H1 (cell line): ENCODE measurements at regions not wholly inside any gene's neighbourhood (a gene's known extent, or its start where the extent isn't known, plus 50 kb on each side); places are given as distances from the start of the nearest gene placed in this dataset.

Source experiments
- BACH1 ChIP-seq: IDR thresholded peaks from 2 replicates; pipeline ENCODE4 v1.6.1; 2012; ENCODE audit warnings: low read length, improper control_type of control experiment
- BCL11A ChIP-seq, 2 experiments: IDR thresholded peaks; one replicate each; pipeline ENCODE4 v1.6.1; 2011; ENCODE audit warnings: low read depth in 2 of 2, low read length in 2 of 2, mild to moderate bottlenecking in 2 of 2
- CBX8 ChIP-seq: fragments of 300-800, 300-1000 bp; sonication (generic); IDR thresholded peaks from 2 replicates; pipeline ENCODE4 v1.7.1; 2016; ENCODE audit warnings: low read depth, low read length, borderline replicate concordance
- CREB1 ChIP-seq: IDR thresholded peaks from 2 replicates; pipeline ENCODE4 v1.6.1; 2012; ENCODE audit warnings: inconsistent platforms
- E2F6 ChIP-seq: IDR thresholded peaks from 2 replicates; pipeline ENCODE4 v1.6.1; 2012; ENCODE audit warnings: inconsistent platforms
- EP300 ChIP-seq, 2 experiments: IDR thresholded peaks; 1 replicate in 1 of 2; 2 replicates in 1 of 2; pipeline ENCODE4 v1.6.1; 2011 to 2012; ENCODE audit warnings: low read depth in 2 of 2, low read length in 2 of 2, mild to moderate bottlenecking in 2 of 2, borderline replicate concordance in 1 of 2, inconsistent platforms in 1 of 2, moderate library complexity in 1 of 2
- RFX5 ChIP-seq: IDR thresholded peaks from 2 replicates; pipeline ENCODE4 v1.6.1; 2011; ENCODE audit warnings: low read depth, low read length, improper control_type of control experiment, borderline replicate concordance
- RXRA ChIP-seq: IDR thresholded peaks from 2 replicates; pipeline ENCODE4 v1.6.1; 2011; ENCODE audit warnings: low read depth, mild to moderate bottlenecking, low read length, moderate library complexity; ENCODE audit not compliant: insufficient read depth
- TBP ChIP-seq: IDR thresholded peaks from 2 replicates; pipeline ENCODE4 v1.6.1; 2011; ENCODE audit warnings: low read depth, low read length, improper control_type of control experiment
- TCF12 ChIP-seq: IDR thresholded peaks from 2 replicates; pipeline ENCODE4 v1.6.1; 2011; ENCODE audit warnings: low read depth, mild to moderate bottlenecking, low read length
- TF ChIP-seq, protein P1 (sequence below): fragments of 300-600 bp; sonication (generic); IDR thresholded peaks from 2 replicates; pipeline ENCODE4 v1.7.1; 2012; ENCODE audit warnings: low read length, moderate library complexity, mild to moderate bottlenecking, inconsistent platforms; ENCODE audit not compliant: insufficient replicate concordance

DNA sequence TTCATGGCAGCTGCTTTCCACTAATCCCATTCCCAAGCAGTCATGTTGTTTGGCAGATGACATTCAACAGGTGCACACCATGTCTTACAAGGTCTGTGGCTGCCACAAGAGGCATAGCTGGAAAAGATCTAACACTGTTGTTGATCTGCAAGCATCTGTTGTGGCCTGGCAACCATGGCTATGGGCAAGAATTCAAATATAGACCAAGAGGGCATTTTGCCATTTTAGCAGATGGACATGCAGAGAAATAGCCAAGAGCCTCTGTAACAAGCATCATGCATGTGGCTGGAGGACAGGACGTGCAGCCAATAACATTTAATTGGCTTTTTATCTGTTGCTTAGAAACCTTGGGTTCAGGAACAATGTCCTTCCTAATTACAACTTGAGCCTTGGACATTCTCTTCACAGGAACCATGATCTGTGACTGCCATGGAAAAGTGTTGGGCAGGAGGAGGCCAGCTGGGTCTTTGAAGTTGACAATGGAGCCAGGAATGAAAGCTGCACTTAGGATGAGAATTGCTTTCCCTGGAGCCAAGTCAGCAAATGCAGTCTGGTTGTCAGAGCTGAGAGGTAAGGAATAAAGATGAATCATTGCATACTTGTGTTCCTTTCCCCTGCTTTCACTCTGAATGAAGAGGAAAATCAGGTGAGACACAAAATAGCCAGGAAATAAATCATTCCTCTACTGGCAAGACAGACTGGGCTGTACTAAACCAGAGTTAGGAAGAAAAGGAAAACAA, 113.6 kb upstream of the ANO5 start (continued):
- TF ChIP-seq, protein P1, sequence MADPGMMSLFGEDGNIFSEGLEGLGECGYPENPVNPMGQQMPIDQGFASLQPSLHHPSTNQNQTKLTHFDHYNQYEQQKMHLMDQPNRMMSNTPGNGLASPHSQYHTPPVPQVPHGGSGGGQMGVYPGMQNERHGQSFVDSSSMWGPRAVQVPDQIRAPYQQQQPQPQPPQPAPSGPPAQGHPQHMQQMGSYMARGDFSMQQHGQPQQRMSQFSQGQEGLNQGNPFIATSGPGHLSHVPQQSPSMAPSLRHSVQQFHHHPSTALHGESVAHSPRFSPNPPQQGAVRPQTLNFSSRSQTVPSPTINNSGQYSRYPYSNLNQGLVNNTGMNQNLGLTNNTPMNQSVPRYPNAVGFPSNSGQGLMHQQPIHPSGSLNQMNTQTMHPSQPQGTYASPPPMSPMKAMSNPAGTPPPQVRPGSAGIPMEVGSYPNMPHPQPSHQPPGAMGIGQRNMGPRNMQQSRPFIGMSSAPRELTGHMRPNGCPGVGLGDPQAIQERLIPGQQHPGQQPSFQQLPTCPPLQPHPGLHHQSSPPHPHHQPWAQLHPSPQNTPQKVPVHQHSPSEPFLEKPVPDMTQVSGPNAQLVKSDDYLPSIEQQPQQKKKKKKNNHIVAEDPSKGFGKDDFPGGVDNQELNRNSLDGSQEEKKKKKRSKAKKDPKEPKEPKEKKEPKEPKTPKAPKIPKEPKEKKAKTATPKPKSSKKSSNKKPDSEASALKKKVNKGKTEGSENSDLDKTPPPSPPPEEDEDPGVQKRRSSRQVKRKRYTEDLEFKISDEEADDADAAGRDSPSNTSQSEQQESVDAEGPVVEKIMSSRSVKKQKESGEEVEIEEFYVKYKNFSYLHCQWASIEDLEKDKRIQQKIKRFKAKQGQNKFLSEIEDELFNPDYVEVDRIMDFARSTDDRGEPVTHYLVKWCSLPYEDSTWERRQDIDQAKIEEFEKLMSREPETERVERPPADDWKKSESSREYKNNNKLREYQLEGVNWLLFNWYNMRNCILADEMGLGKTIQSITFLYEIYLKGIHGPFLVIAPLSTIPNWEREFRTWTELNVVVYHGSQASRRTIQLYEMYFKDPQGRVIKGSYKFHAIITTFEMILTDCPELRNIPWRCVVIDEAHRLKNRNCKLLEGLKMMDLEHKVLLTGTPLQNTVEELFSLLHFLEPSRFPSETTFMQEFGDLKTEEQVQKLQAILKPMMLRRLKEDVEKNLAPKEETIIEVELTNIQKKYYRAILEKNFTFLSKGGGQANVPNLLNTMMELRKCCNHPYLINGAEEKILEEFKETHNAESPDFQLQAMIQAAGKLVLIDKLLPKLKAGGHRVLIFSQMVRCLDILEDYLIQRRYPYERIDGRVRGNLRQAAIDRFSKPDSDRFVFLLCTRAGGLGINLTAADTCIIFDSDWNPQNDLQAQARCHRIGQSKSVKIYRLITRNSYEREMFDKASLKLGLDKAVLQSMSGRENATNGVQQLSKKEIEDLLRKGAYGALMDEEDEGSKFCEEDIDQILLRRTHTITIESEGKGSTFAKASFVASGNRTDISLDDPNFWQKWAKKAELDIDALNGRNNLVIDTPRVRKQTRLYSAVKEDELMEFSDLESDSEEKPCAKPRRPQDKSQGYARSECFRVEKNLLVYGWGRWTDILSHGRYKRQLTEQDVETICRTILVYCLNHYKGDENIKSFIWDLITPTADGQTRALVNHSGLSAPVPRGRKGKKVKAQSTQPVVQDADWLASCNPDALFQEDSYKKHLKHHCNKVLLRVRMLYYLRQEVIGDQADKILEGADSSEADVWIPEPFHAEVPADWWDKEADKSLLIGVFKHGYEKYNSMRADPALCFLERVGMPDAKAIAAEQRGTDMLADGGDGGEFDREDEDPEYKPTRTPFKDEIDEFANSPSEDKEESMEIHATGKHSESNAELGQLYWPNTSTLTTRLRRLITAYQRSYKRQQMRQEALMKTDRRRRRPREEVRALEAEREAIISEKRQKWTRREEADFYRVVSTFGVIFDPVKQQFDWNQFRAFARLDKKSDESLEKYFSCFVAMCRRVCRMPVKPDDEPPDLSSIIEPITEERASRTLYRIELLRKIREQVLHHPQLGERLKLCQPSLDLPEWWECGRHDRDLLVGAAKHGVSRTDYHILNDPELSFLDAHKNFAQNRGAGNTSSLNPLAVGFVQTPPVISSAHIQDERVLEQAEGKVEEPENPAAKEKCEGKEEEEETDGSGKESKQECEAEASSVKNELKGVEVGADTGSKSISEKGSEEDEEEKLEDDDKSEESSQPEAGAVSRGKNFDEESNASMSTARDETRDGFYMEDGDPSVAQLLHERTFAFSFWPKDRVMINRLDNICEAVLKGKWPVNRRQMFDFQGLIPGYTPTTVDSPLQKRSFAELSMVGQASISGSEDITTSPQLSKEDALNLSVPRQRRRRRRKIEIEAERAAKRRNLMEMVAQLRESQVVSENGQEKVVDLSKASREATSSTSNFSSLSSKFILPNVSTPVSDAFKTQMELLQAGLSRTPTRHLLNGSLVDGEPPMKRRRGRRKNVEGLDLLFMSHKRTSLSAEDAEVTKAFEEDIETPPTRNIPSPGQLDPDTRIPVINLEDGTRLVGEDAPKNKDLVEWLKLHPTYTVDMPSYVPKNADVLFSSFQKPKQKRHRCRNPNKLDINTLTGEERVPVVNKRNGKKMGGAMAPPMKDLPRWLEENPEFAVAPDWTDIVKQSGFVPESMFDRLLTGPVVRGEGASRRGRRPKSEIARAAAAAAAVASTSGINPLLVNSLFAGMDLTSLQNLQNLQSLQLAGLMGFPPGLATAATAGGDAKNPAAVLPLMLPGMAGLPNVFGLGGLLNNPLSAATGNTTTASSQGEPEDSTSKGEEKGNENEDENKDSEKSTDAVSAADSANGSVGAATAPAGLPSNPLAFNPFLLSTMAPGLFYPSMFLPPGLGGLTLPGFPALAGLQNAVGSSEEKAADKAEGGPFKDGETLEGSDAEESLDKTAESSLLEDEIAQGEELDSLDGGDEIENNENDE: no peak
- TF ChIP-seq EP300 (IDR thresholded peaks at IDR 0.05; ENCODE audit: borderline replicate concordance in 1 of 2, low read depth in 2 of 2, low read length in 2 of 2) (no peak), BCL11A (IDR thresholded peaks at IDR 0.05; ENCODE audit: low read depth in 2 of 2, low read length in 2 of 2) (no peak), TCF12 (no peak), TBP (no peak), RXRA (no peak), RFX5 (no peak), BACH1 (no peak), CBX8 (no peak), E2F6 (no peak), CREB1 (no peak)
